ENCODE measurements at regions not wholly inside any gene's neighbourhood (a gene's known extent, or its start where the extent isn't known, plus 50 kb on each side); places are given as distances from the start of the nearest gene placed in this dataset.
"Not testable (repeated sequence)": the region's sequence is repeated elsewhere in the genome, so short reads cannot be mapped to it uniquely, and the experiment has no call there.

- DNase-seq (ENCODE audit: low read depth): no peak
Measured at GRCh38 chr18:73549236-73549635, 598.4 kb downstream of the FBXO15 start.

GRCh38 chr18:73545472-73545871 is 602.2 kb downstream of the FBXO15 start:
- no peak for DNase-seq (ENCODE audit: low read depth)

GRCh38 chr18:73544617-73545016 is 603.0 kb downstream of the FBXO15 start:
- no peak for DNase-seq (ENCODE audit: low read depth)

GRCh38 chr18:73544032-73544431 is 603.6 kb downstream of the FBXO15 start:
- DNase-seq (ENCODE audit: low read depth): no peak

GRCh38 chr18:73535990-73536389 is 611.6 kb downstream of the FBXO15 start:
- no peak for DNase-seq (ENCODE audit: low read depth)

GRCh38 chr18:73535189-73535588 is 612.4 kb downstream of the FBXO15 start:
- no peak for DNase-seq (ENCODE audit: low read depth)

GRCh38 chr18:73531601-73532000 is 616.0 kb downstream of the FBXO15 start:
- DNase-seq (ENCODE audit: low read depth): no peak

- DNase-seq (ENCODE audit: low read depth): no peak
Measured at GRCh38 chr18:73528066-73528465, 619.6 kb downstream of the FBXO15 start.

- no peak for DNase-seq (ENCODE audit: low read depth)
Measured at GRCh38 chr18:73520229-73520628, 627.4 kb downstream of the FBXO15 start.

- not testable (repeated sequence) for DNase-seq (ENCODE audit: low read depth)
Measured at GRCh38 chr18:73516056-73516455, 631.6 kb downstream of the FBXO15 start.

GRCh38 chr18:73514449-73514848 is 633.2 kb downstream of the FBXO15 start:
- DNase-seq (ENCODE audit: low read depth): no peak

- peak; percentile 30 for DNase-seq (ENCODE audit: low read depth)
Measured at GRCh38 chr18:73511771-73512503, 635.7 kb downstream of the FBXO15 start.

GRCh38 chr18:73509460-73509859 is 638.2 kb downstream of the FBXO15 start:
- no peak for DNase-seq (ENCODE audit: low read depth)

- peak; percentile 12 for DNase-seq (ENCODE audit: low read depth)
Measured at GRCh38 chr18:73503326-73503725, 635.5 kb upstream of the NETO1 start.

GRCh38 chr18:73487966-73488365 is 620.2 kb upstream of the NETO1 start:
- no peak for DNase-seq (ENCODE audit: low read depth)

- no peak for DNase-seq (ENCODE audit: low read depth)
Measured at GRCh38 chr18:73485166-73485565, 617.4 kb upstream of the NETO1 start.

GRCh38 chr18:73482901-73483300 is 615.1 kb upstream of the NETO1 start:
- no peak for DNase-seq (ENCODE audit: low read depth)

GRCh38 chr18:73479477-73479876 is 611.7 kb upstream of the NETO1 start:
- DNase-seq (ENCODE audit: low read depth): peak; percentile 24

GRCh38 chr18:73478191-73478590 is 610.4 kb upstream of the NETO1 start:
- DNase-seq (ENCODE audit: low read depth): peak; percentile 5

- DNase-seq (ENCODE audit: low read depth): no peak
Measured at GRCh38 chr18:73476031-73476430, 608.2 kb upstream of the NETO1 start.

- DNase-seq (ENCODE audit: low read depth): peak; percentile 74
Measured at GRCh38 chr18:73462092-73462491, 594.3 kb upstream of the NETO1 start.

GRCh38 chr18:73461780-73462059 is 593.9 kb upstream of the NETO1 start:
- peak; percentile 15 for DNase-seq (ENCODE audit: low read depth)

GRCh38 chr18:73461038-73461779 is 593.4 kb upstream of the NETO1 start:
- no peak for DNase-seq (ENCODE audit: low read depth)

Data from M059J (cell line).